ENCODE measurements at regions not wholly inside any gene's neighbourhood (a gene's known extent, or its start where the extent isn't known, plus 50 kb on each side); places are given as distances from the start of the nearest gene placed in this dataset.

GRCh38 chr1:72705921-72706320 is 423.6 kb upstream of the NEGR1 start:
- TF ChIP-seq SNAI2 (CRISPR knock-in tag; IDR thresholded peaks at IDR 0.05), result no peak
- TF ChIP-seq, protein P1, sequence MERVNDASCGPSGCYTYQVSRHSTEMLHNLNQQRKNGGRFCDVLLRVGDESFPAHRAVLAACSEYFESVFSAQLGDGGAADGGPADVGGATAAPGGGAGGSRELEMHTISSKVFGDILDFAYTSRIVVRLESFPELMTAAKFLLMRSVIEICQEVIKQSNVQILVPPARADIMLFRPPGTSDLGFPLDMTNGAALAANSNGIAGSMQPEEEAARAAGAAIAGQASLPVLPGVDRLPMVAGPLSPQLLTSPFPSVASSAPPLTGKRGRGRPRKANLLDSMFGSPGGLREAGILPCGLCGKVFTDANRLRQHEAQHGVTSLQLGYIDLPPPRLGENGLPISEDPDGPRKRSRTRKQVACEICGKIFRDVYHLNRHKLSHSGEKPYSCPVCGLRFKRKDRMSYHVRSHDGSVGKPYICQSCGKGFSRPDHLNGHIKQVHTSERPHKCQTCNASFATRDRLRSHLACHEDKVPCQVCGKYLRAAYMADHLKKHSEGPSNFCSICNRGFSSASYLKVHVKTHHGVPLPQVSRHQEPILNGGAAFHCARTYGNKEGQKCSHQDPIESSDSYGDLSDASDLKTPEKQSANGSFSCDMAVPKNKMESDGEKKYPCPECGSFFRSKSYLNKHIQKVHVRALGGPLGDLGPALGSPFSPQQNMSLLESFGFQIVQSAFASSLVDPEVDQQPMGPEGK (CRISPR knock-in tag; IDR thresholded peaks at IDR 0.05; ENCODE audit: borderline replicate concordance), result no peak
- TF ChIP-seq ZNF70 (CRISPR knock-in tag; IDR thresholded peaks at IDR 0.05), result no peak
- TF ChIP-seq ESRRG (CRISPR knock-in tag; IDR thresholded peaks at IDR 0.05), result no peak
- TF ChIP-seq POU6F1 (CRISPR knock-in tag; IDR thresholded peaks at IDR 0.05; ENCODE audit: borderline replicate concordance, low read depth), result no peak
- TF ChIP-seq, protein P2, sequence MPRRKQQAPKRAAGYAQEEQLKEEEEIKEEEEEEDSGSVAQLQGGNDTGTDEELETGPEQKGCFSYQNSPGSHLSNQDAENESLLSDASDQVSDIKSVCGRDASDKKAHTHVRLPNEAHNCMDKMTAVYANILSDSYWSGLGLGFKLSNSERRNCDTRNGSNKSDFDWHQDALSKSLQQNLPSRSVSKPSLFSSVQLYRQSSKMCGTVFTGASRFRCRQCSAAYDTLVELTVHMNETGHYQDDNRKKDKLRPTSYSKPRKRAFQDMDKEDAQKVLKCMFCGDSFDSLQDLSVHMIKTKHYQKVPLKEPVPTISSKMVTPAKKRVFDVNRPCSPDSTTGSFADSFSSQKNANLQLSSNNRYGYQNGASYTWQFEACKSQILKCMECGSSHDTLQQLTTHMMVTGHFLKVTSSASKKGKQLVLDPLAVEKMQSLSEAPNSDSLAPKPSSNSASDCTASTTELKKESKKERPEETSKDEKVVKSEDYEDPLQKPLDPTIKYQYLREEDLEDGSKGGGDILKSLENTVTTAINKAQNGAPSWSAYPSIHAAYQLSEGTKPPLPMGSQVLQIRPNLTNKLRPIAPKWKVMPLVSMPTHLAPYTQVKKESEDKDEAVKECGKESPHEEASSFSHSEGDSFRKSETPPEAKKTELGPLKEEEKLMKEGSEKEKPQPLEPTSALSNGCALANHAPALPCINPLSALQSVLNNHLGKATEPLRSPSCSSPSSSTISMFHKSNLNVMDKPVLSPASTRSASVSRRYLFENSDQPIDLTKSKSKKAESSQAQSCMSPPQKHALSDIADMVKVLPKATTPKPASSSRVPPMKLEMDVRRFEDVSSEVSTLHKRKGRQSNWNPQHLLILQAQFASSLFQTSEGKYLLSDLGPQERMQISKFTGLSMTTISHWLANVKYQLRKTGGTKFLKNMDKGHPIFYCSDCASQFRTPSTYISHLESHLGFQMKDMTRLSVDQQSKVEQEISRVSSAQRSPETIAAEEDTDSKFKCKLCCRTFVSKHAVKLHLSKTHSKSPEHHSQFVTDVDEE (CRISPR knock-in tag; IDR thresholded peaks at IDR 0.05), result no peak
- TF ChIP-seq ZNF8 (CRISPR knock-in tag; IDR thresholded peaks at IDR 0.05), result no peak
- TF ChIP-seq TOX (CRISPR knock-in tag; IDR thresholded peaks at IDR 0.05; ENCODE audit: borderline replicate concordance), result no peak
- TF ChIP-seq TCF4 (CRISPR knock-in tag; IDR thresholded peaks at IDR 0.05; ENCODE audit: borderline replicate concordance), result no peak
- no peak for TF ChIP-seq CSDC2 (CRISPR knock-in tag; IDR thresholded peaks at IDR 0.05)
- TF ChIP-seq ARNTL (CRISPR knock-in tag; IDR thresholded peaks at IDR 0.05; ENCODE audit: borderline replicate concordance, low read depth), result no peak
